ENCODE measurements at regions not wholly inside any gene's neighbourhood (a gene's known extent, or its start where the extent isn't known, plus 50 kb on each side); places are given as distances from the start of the nearest gene placed in this dataset.

DNA sequence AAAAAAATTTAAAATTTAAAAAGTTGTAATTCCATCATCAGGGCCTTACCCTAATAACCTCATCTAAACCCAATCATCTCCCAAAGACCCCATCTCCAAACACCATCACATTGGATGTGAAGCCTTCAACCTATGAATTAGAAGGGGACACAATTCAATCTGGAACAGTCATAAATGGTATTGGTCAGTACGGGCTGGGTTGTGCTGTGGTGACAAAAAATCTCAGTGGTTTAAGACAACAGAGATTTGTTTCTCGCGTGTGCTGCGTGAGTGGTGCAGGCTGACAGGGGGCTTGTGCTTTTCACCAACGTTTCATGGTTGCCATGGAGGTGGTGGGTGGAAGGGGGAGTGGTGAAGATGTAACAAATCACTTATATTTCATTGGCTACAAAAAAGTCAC is 174.5 kb downstream of the INHBB start:
- DNase-seq, result no peak

DNA sequence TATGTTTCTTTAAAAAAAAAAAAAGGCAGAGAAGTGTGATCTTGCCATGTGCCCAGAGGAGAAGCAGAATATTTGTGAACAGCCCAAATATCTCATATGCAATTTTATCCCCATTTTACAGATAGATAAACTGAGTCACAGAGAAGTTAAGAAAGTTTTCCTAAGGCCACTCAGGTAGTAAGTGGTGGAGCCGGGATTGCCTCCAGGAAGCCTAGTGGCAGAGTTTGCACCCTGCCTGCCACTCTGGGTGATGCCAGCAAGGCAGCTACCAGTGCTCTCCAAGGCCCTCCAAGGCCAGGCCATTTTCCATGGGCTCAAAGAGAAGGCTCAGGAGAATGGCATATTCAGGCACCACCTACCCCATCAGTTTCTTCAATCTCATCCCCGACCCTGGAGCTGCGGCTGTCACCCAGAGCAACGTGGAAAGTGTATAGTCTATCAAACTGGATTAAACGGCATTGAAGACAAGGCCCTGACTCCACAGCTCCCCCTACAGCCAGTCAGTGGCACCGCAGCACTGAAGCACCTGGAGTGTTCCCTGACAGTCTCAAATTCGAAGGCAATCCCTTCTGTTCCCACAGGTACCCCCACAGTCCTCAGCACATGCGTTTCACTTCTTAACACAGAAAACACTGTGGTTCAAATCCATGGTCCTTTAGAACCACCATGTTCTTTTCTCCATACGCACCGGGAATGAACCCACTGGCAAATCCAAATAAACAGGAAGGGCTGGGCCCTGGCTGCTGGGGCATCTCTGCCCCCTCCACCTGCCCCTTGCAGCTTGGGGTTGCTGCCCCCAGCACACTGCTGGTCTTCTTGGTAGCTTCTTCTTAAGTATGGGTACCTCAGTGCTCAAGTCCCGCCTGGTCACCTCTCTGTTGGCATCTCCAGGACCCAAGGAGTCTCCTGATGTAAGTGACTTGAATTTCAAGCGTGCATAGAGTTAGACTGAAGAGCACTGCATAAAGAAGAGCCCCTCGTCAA is 175.3 kb downstream of the INHBB start:
- DNase-seq, result no peak

DNA sequence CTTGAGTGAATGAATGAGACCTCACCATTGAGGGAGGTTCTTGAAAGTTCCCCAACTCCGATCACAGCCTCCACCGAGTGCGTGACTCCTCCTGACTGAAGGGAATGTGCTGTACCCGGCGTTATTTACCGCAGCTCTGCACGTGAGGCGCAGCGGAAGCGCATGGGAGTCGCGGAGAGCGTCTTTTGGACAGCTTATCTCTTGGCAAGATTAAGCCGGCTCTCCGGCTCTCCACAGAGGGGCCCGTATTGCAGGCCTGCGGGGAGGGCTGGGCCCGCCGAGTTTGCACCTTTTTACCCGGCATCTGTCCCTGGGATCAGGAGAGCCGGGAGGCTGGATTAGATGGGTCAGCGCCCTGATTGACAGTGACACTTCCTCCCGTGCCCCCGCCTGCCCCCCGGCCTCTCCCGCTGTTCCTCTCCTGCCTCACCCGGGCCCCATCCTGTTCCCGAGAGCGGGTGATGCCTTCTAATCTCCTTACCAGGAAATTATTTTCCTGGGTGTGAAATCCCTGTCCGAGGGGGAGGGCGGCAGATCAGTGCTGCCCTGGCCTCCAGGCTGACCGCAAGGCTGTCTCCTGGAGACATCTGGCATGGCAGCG is 176.3 kb downstream of the INHBB start:
- no peak for DNase-seq

DNA sequence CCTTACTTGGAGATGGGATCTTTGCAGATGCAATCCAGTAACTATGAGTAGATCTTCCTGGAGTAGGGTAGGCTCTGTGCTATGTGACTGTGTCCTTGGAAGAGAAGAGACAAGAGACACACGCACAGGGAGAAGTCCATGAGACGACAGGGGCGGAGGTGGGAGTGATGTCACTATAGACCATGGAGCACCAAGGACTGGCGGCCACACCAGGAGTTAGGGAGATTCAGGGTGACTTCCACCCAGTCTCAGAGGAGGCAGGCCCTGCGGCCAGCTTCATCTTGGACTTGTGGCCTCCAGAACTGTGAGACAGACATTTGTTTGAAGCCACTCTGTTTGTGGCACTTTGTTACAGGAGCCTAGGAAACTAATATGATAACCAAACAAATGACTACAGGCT is 177.8 kb downstream of the INHBB start:
- no peak for DNase-seq

DNA sequence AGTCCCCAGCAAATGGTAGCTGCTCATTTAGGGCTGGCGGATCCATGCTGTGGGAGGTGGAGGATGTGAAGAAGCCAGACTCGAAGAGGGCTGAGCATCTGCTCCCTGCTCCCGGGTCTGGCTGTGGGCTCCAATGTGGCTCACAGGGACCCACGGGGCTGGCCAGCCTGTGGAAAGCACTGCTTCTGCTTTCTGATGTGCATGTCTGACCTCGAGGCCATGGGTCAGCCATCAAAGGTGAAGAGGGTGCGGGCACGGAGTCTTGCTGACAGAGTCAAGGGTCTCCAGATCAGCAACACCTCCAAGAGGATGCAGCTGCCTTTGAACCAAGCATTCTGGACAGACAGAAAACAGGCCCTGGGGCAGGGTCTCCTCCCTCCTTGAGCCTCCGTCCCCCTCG is 178.2 kb downstream of the INHBB start:
- DNase-seq, result no peak

DNA sequence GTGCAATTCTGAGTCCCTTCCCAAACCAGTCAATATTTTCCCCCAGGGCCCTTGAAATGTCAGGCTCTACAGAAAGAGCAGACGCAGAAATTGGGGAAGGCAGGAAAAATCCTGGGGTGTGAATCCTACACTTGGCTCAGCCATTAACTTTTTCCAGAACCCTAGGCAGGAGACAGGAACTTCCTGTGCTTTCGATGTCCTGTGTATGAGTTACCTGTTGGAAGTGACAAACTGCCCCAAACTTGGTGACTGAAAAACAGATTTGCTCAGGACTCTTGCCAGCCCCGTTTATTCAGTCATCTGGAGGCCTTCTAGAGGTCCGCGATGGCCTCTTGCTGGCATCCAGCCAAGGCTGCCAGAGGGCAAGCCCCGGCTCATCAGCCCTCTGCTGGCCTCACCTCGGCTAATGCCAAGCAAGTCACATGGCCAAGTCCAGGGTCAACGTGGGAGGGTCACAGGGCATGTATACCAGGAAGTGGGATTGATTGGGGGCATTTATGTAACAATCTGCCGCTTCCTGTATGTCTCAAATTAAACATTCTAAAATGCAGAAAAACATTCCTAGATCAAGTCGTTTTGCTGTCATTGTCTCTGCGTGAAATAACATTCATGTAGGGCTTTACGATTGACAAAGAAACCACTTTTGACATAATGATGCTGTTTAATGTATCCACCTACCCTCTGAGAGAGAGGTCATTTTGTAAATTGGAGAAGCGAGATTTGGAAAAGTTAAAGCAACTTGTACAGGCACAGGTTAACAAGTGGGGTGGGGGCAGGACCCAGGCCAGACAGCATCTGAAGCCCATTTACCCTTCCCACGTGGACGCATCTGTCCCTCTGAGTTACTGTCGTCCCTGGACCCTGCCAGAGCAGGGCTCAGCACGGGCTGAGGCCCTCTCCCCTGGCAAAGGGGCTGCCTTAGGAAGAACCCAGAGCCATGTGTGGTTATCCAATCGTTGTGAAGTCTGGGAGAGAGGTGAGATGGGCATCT is 179.4 kb downstream of the INHBB start:
- no peak for DNase-seq

DNA sequence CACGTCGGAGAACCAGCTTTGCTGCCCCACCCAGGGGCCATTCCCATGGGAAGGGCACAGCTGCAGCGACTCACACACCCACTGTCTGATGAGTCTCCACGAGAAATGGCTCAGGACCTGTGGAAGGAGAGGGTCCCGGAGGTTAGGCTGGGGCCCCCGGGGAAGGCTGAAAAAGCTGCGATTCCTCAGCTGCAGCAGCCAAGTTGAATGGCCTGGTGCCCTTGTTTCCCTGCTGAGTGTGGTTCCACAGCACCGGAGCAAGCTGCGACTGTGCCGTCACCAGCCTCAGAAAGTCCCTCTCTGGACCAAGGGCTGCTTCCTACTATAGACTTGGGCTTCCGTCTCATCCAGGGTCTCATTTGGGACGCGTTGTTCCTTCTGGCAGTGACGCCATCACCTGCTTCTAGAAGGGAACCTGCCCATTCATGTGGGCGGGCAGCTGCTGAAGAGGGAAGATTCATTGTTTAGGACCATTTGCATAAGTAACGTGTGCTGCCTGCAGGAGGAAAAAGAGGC is 180.2 kb downstream of the INHBB start:
- no peak for DNase-seq

DNA sequence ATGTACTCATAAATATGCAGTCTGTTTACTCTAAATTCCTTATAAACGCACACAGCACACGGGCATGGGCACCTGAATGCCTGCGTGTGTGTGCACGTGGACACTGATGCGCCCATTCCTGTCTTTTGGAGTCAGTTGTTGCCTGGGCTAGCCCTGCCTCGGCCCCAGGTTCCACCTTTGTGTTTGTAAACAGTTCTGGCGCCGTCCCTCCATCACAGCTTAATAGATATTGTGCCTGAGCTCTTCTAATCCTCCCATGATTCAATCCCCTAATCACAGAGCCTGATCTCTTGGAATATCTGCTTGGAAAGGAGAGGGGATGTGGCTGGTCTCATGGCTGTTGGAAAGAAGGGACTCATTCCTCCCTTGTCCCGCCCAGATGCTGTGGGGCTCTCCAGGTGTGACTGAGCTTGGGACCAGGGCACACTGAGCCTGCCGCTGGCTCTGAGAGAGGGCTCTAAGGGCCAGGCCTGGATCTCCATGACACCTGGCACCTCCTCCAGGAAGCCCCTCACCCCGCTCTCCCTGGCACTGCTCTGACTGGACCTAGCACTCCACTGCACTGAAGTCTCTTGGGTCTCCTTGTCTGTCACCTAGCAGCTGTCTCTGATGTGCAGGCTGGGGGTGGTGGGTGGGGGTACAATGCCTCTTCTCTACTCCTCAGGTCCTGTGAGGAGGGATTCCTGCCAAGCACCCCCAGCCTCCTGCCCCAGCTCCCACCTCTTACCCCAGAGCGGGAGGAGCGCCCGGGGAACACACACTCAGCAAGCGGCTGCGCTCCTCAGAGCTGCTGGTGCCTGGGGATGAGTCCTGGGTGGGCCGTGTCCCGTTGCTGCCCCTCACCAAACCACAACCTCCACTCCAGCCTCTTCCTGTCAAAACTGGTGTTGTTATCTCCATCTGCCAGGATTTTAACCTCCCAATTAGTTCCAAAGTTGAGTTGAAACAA is 181.3 kb downstream of the INHBB start:
- DNase-seq, result no peak

DNA sequence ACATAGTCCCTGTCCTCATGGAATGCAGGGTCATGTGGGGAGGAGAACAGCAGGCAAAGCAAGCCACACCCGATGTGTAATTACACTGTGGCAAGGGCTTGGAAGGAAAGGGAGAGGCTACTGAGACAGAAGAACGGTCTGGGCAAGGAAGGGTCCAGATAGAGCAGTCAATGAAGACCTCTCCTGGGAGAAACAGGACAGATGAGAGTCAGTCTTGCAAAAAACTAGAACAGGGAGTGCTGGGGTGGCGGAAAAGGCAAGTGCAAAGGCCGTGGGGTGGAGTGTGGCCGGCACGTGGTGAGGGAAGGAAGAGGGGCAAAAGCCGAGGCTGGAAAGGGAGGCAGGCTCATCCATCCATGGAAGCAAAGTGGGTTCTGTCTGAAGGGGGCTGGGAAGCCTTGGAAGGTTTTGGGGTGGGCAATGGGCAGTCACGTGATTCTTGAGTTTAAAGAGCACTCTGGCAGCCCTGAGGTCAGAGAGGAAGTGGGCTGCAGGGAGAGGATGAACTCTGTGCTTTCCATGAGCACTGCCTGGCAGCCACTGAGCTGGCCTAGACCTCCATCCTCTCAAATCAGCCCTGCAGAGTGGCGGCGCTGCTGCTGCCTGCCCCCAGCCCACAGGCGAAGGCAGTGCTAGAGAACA is 182.2 kb downstream of the INHBB start:
- DNase-seq, result no peak

DNA sequence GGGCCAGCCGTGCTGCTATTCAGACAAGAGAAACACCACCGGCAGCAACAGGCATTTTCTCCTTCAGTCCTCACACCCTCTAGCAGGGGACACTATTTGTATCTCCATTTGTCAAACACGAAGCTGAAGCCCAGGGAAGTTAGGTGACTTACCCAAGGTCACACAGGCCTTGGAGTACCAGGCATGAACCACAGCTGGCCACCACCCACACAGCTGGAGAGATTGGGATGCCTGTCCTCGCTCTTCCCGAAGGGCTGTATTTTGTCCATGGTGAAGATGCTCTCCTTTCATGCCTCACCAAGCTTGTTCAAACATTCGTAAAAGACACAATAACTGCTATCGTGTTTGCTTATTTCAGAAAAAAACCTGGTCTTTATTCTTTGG is 182.7 kb downstream of the INHBB start:
- no peak for DNase-seq

DNA sequence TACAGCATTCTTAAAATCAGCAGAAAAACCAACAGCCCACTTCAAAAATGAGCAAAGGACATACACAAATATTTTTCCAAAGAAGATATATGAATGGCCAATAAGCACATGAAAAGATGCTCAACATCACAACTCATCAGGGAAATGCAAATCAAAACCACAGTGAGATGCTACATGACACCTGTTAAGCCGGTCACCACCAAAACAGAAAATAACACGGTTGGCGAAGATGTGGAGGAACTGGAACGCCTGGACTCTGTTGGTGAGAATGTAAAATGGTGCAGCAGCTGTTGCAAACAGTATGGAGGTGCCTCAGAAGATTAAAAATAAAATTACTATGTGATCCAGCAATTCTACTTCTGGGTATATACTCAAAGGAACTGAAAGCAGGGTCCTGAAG is 184.8 kb downstream of the INHBB start:
- DNase-seq, result no peak

DNA sequence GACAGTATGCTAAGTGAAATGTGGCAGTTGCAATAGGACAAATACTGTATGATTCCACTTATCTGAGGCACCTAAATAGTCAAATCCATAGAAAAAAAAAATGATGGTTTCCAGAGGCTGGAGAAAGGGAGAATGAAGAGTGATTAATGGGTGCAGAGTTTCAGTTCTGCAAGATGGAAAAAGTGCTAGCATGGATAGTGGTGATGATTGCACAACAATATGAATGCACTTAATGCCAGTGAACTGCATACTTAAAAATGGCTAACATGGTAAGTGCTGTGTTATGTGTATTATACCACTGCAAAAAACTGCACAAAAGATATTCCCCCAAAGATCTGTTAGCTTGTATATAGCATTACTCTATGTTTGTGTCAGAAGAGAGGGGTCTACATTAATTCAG is 185.4 kb downstream of the INHBB start:
- no peak for DNase-seq

DNA sequence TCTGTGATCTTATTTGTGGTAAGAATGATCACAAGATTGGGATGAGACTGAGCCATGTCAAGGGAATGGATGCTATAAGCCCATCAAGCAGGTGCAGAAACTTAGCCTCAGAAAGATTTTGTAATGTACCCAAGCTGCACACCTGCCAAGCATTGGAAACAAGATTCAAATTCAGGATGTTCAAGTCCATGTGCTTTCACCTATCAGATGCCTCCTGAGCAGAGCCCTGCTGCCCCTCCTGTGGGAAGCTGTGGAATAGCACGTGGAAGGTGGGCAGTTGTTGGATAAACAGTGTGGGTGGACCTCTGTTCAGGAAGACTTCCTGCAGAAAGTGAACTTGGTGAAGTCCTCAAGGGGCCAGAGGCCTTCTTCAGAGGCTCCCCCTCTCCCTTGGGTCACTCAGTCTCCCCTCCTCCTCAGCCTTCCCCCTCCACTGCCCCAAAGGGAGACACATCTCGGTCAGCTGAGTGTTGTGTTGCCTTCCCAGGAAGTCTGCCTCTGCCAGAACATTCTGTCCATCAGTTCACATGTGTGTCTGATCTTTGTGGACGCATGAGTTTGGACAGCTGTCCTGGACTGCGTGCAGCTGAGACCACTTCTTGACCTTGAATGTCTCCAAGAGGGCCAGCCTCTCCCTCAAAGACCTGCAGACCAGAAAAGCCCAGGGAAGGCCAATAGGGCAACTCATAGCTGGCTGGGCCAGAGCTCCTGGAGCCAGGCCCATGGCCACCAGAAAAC is 186.1 kb downstream of the INHBB start:
- no peak for DNase-seq

DNA sequence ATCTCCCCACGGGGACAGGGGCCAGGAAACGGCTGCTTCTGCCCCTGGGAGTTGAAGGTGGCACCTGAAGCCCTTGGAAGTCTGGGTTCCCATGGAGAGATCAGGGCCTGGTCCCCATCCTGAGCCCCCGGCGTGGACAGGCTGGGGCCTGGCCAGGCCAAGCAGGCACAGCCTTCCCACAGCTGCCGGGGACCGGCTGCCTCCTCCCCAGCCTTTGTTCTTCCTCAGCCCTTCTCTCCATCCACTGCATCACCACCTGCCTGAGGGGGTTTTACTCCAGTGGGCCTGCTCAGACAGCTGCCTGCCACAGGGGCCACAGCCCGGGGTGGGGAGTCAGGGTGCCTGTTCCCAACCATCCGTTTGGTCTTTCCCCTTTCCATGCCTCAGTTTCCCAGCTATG is 187.7 kb downstream of the INHBB start:
- DNase-seq, result no peak

DNA sequence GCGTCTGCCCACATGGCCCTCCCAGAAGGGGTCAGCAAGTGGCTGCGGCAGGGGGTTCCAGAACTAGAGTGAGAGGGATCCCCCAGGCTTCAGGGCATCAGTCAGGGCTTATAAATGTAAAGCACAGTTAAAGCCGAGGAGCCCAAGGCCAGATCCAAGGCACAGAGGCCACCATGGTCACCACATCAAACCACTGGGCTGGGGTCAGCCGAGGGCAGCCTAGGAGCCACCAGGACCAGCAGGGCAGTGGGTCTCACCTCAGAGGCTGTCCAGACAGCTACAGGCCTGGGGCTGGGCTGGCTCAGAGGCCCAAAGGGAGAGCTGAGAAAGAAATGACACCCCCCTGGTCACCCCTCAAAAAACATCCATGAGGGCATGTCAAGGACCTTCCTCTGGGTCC is 188.5 kb downstream of the INHBB start:
- no peak for DNase-seq

DNA sequence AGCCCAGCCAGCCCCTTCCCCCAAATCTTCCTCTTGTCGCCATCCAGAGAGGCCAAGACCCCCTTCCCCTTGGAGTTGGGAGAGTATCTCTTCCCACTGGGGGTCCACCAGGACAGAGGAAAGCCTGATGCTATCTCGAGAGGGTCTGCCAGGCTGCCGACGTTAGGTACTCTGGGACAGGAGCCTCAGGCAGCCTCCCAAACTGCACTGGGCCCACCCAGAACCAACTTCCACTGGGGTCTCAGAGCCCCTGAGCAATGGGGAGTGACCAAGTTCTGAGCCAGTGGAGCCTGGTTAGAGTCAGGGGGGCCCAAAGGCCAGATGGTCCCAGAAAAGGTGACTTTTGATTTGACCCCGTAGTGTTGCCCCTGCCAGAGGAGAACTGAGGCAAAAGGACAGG is 189.1 kb downstream of the INHBB start:
- no peak for DNase-seq

DNA sequence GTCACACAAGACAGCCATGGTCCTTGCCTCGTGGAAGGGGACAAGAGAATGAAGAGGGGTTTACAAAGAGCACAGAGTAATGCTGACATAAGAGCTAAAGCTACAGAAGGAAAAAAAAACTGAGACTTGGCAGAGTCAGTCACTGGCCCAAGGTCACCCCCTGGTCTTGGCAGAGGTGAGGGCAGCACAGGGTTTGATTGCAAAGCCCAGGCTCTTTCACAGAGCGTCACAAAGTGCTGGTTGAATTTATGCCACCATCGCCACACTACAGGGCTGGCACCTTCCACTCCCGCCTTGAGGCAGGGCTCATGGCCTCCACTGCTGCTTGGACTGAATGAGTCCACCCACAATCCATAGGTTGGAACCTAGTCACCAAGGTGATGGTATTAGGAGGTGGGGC is 190.2 kb downstream of the INHBB start:
- DNase-seq, result no peak

DNA sequence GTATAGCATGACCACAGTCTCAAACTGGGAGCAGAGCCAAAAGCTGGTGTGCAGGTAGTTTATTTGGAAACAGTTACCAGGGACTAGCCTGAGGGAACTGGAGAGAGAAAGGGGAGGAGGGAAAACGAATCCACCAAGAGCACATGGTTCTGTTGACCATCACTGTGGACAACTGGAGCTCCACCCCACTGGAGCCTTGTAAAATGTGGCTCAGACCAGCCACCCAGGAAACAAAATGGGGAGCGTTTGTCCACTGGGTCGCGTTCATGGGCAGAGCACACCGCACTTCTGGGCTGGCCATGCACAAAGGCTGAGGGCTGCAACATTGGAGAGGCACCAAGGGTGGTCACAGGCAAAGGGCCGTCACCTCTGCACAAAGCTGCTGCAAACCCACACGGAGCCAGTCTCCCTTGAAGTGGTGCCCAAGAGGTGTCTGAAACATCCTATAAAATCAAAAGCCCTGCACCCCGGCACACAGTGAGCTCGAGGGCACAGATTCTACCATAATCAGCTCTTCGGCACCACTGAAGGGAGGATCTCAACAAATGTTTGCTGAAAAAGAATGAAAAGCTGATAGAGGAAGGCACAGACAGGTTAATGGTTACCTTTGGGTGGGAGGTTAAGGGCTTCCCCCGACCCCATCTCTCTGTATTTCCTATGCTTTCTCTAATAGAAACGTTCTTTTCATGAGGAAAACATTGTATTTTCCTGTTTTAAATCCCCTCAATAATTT is 192.9 kb downstream of the INHBB start:
- DNase-seq, result no peak

DNA sequence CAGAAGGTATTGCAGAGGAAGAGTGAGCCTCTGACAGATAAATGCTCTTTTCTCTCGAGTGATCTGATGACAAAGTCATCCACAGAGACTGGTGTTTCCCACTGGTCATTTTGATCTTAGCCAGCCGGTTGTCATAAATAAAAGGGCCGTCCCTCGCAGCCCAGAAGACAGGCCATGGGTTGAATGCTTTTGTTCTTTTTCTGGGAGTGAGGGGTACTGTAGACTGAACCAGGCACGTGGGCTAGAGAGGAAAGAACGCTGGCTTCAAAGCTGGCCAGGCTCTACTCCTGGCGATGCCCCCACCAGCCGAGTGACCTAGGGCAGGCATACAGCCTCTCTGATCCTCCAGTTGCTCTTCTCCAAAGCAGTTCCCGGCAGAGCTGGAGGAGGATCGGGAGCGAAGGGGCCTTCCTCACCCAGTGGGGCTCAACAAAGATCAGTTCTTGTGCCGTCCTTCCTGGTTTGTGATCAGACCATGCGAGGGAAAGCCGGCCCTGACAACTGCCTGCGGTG is 193.5 kb downstream of the INHBB start:
- DNase-seq, result no peak
